ENCODE measurements at regions not wholly inside any gene's neighbourhood (a gene's known extent, or its start where the extent isn't known, plus 50 kb on each side); places are given as distances from the start of the nearest gene placed in this dataset.

GRCh38 chr21:38570596-38570995 lies 72.3 kb upstream of the ERG start:
- H3K36me3 Mint-ChIP-seq = no peaks in the 10 kb centered on the region
- ATAC-seq = no peak
- CTCF ChIA-PET = interaction anchor here (0.7 kb wide), 1 partner anchor 401 kb away, joined by 3 read pairs; no protein-coding TSS in a partner anchor

GRCh38 chr21:38574895-38575575 lies 76.8 kb upstream of the ERG start:
- intact Hi-C loops (cut with micrococcal nuclease) = no loop called here
- DNase-seq (no peak), ATAC-seq (no peak)
- Histone ChIP-seq H3K27me3 (ENCODE audit: control insufficient read depth in 2 of 2, insufficient read depth in 2 of 2, low read length in 2 of 2) (no peaks in the 10 kb centered on the region), H3K36me3 (ENCODE audit: control insufficient read depth in 2 of 3, insufficient read depth in 3 of 3, low read length in 3 of 3) (no peaks in the 10 kb centered on the region), H3K4me3 (ENCODE audit: low read length) (no peak overlapping the region), H3K27ac (ENCODE audit: low read depth, low read length) (no peak overlapping the region), H3K4me1 (ENCODE audit: control insufficient read depth in 2 of 2, insufficient read depth in 2 of 2, low read length in 2 of 2) (no peaks in the 10 kb centered on the region), H3K9me3 (ENCODE audit: control insufficient read depth in 2 of 3, low read length in 3 of 3) (no peaks in the 10 kb centered on the region)
- Mint-ChIP-seq H3K27me3 (peaks cover 0 to 13% (median 4%) of the 10 kb centered on the region in 5 donors), H3K4me1 (no peaks in the 10 kb centered on the region), H3K27ac (peak overlapping the region in 1 of 9 donors; percentile 31), H3K9me3 (peaks cover 0 to 1% (median 0%) of the 10 kb centered on the region in 11 donors), H3K36me3 (no peaks in the 10 kb centered on the region), H3K4me3 (no peak overlapping the region)
- POLR2A ChIA-PET = no interaction called here
- CTCF ChIA-PET = no interaction called here

More at GRCh38 chr21:38570596-38570995, 72.3 kb upstream of the ERG start:
- Histone ChIP-seq H3K4me1 (ENCODE audit: control insufficient read depth in 2 of 2, insufficient read depth in 2 of 2, low read length in 2 of 2) (no peaks in the 10 kb centered on the region), H3K36me3 (ENCODE audit: control insufficient read depth in 2 of 3, insufficient read depth in 3 of 3, low read length in 3 of 3) (no peaks in the 10 kb centered on the region), H3K9me3 (ENCODE audit: control insufficient read depth in 2 of 3, low read length in 3 of 3) (no peaks in the 10 kb centered on the region), H3K27me3 (ENCODE audit: control insufficient read depth in 2 of 2, insufficient read depth in 2 of 2, low read length in 2 of 2) (no peaks in the 10 kb centered on the region), H3K27ac (ENCODE audit: low read depth, low read length) (no peak overlapping the region), H3K4me3 (ENCODE audit: low read length) (no peak overlapping the region)
- no peak for DNase-seq
- intact Hi-C loops (cut with micrococcal nuclease) = no loop called here
- H3K27ac Mint-ChIP-seq = no peak overlapping the region
- no peaks in the 10 kb centered on the region for H3K4me1 Mint-ChIP-seq
- H3K27me3 Mint-ChIP-seq = peaks cover 4 to 19% (median 8%) of the 10 kb centered on the region in 5 donors
- peaks cover 0 to 6% (median 0%) of the 10 kb centered on the region in 11 donors for H3K9me3 Mint-ChIP-seq
- H3K4me3 Mint-ChIP-seq = no peak overlapping the region
- POLR2A ChIA-PET = no interaction called here

- ATAC-seq = peak; percentile 22
Observed at GRCh38 chr21:38577887-38578286, 79.6 kb upstream of the ERG start.

GRCh38 chr21:38590449-38591217 lies 92.4 kb upstream of the ERG start:
- DNase-seq = no peak
- H3K4me3 ChIP-seq (ENCODE audit: low read length) = no peak overlapping the region
- Mint-ChIP-seq H3K27me3 (peaks cover 7 to 56% (median 24%) of the 10 kb centered on the region in 5 donors), H3K4me3 (no peak overlapping the region), H3K9me3 (peaks cover 0 to 6% (median 0%) of the 10 kb centered on the region in 11 donors), H3K27ac (no peak overlapping the region), H3K4me1 (peaks cover 0 to 1% (median 0%) of the 10 kb centered on the region in 7 donors), H3K36me3 (no peaks in the 10 kb centered on the region)
- intact Hi-C loops (cut with micrococcal nuclease) = no loop called here
- H3K9me3 ChIP-seq (ENCODE audit: control insufficient read depth in 2 of 3, low read length in 3 of 3) = no peaks in the 10 kb centered on the region
- POLR2A ChIA-PET = no interaction called here
- H3K36me3 ChIP-seq (ENCODE audit: control insufficient read depth in 2 of 3, insufficient read depth in 3 of 3, low read length in 3 of 3) = no peaks in the 10 kb centered on the region
- H3K27ac ChIP-seq (ENCODE audit: low read depth, low read length) = no peak overlapping the region
- no peaks in the 10 kb centered on the region for H3K4me1 ChIP-seq (ENCODE audit: control insufficient read depth in 2 of 2, insufficient read depth in 2 of 2, low read length in 2 of 2)
- no peaks in the 10 kb centered on the region for H3K27me3 ChIP-seq (ENCODE audit: control insufficient read depth in 2 of 2, insufficient read depth in 2 of 2, low read length in 2 of 2)
- no peak for ATAC-seq
- CTCF ChIA-PET = no interaction called here

More at GRCh38 chr21:38577887-38578286, 79.6 kb upstream of the ERG start:
- no peak overlapping the region for H3K27ac Mint-ChIP-seq
- no peak for DNase-seq
- ChIA-PET POLR2A (interaction anchor here (0.7 kb wide), 1 partner anchor 44 kb away, joined by 3 read pairs; no protein-coding TSS in a partner anchor), CTCF (no interaction called here)
- H3K4me1 ChIP-seq (ENCODE audit: control insufficient read depth in 2 of 2, insufficient read depth in 2 of 2, low read length in 2 of 2) = no peaks in the 10 kb centered on the region
- H3K36me3 ChIP-seq (ENCODE audit: control insufficient read depth in 2 of 3, insufficient read depth in 3 of 3, low read length in 3 of 3) = no peaks in the 10 kb centered on the region
- no peaks in the 10 kb centered on the region for H3K36me3 Mint-ChIP-seq
- H3K27ac ChIP-seq (ENCODE audit: low read depth, low read length) = no peak overlapping the region
- intact Hi-C loops (cut with micrococcal nuclease) = no loop called here
- H3K4me3 Mint-ChIP-seq = no peak overlapping the region
- H3K9me3 Mint-ChIP-seq = no peaks in the 10 kb centered on the region
- no peaks in the 10 kb centered on the region for H3K9me3 ChIP-seq (ENCODE audit: control insufficient read depth in 2 of 3, low read length in 3 of 3)
- no peak overlapping the region for H3K4me3 ChIP-seq (ENCODE audit: low read length)
- no peaks in the 10 kb centered on the region for H3K27me3 ChIP-seq (ENCODE audit: control insufficient read depth in 2 of 2, insufficient read depth in 2 of 2, low read length in 2 of 2)
- H3K27me3 Mint-ChIP-seq = peaks cover 0 to 17% (median 4%) of the 10 kb centered on the region in 5 donors
- no peaks in the 10 kb centered on the region for H3K4me1 Mint-ChIP-seq

GRCh38 chr21:38591218-38591537 lies 92.9 kb upstream of the ERG start:
- intact Hi-C loops (cut with micrococcal nuclease) = no loop called here
- no peaks in the 10 kb centered on the region for H3K36me3 ChIP-seq (ENCODE audit: control insufficient read depth in 2 of 3, insufficient read depth in 3 of 3, low read length in 3 of 3)
- no peak overlapping the region for H3K4me3 Mint-ChIP-seq
- H3K4me1 ChIP-seq (ENCODE audit: control insufficient read depth in 2 of 2, insufficient read depth in 2 of 2, low read length in 2 of 2) = no peaks in the 10 kb centered on the region
- ChIA-PET CTCF (no interaction called here), POLR2A (no interaction called here)
- ATAC-seq (no peak), DNase-seq (no peak)
- H3K27me3 ChIP-seq (ENCODE audit: control insufficient read depth in 2 of 2, insufficient read depth in 2 of 2, low read length in 2 of 2) = no peaks in the 10 kb centered on the region
- no peaks in the 10 kb centered on the region for H3K36me3 Mint-ChIP-seq
- no peak overlapping the region for H3K4me3 ChIP-seq (ENCODE audit: low read length)
- H3K27me3 Mint-ChIP-seq = peaks cover 7 to 56% (median 25%) of the 10 kb centered on the region in 5 donors
- H3K27ac ChIP-seq (ENCODE audit: low read depth, low read length) = no peak overlapping the region
- H3K9me3 ChIP-seq (ENCODE audit: control insufficient read depth in 2 of 3, low read length in 3 of 3) = no peaks in the 10 kb centered on the region
- no peak overlapping the region for H3K27ac Mint-ChIP-seq
- H3K9me3 Mint-ChIP-seq = peaks cover 0 to 6% (median 0%) of the 10 kb centered on the region in 11 donors
- H3K4me1 Mint-ChIP-seq = peaks cover 0 to 1% (median 0%) of the 10 kb centered on the region in 7 donors

- Histone ChIP-seq H3K4me1 (ENCODE audit: control insufficient read depth in 2 of 2, insufficient read depth in 2 of 2, low read length in 2 of 2) (no peaks in the 10 kb centered on the region), H3K27ac (ENCODE audit: low read depth, low read length) (no peak overlapping the region), H3K9me3 (ENCODE audit: control insufficient read depth in 2 of 3, low read length in 3 of 3) (no peaks in the 10 kb centered on the region), H3K4me3 (ENCODE audit: low read length) (no peak overlapping the region), H3K36me3 (ENCODE audit: control insufficient read depth in 2 of 3, insufficient read depth in 3 of 3, low read length in 3 of 3) (no peaks in the 10 kb centered on the region), H3K27me3 (ENCODE audit: control insufficient read depth in 2 of 2, insufficient read depth in 2 of 2, low read length in 2 of 2) (no peaks in the 10 kb centered on the region)
- intact Hi-C loops (cut with micrococcal nuclease) = no loop called here
- DNase-seq = no peak
- H3K36me3 Mint-ChIP-seq = no peaks in the 10 kb centered on the region
- peaks cover 6 to 54% (median 22%) of the 10 kb centered on the region in 5 donors for H3K27me3 Mint-ChIP-seq
- ChIA-PET CTCF (no interaction called here), POLR2A (no interaction called here)
- H3K9me3 Mint-ChIP-seq = no peaks in the 10 kb centered on the region
- peaks cover 0 to 1% (median 0%) of the 10 kb centered on the region in 7 donors for H3K4me1 Mint-ChIP-seq
- H3K4me3 Mint-ChIP-seq = no peak overlapping the region
- no peak for ATAC-seq
- no peak overlapping the region for H3K27ac Mint-ChIP-seq
Observed at GRCh38 chr21:38596264-38597042, 98.2 kb upstream of the ERG start.

All from naive thymus-derived CD4-positive, alpha-beta T cell (primary cell).